ENCODE measurements at regions not wholly inside any gene's neighbourhood (a gene's known extent, or its start where the extent isn't known, plus 50 kb on each side); places are given as distances from the start of the nearest gene placed in this dataset.
"Not testable (repeated sequence)": the region's sequence is repeated elsewhere in the genome, so short reads cannot be mapped to it uniquely, and the experiment has no call there.

DNA sequence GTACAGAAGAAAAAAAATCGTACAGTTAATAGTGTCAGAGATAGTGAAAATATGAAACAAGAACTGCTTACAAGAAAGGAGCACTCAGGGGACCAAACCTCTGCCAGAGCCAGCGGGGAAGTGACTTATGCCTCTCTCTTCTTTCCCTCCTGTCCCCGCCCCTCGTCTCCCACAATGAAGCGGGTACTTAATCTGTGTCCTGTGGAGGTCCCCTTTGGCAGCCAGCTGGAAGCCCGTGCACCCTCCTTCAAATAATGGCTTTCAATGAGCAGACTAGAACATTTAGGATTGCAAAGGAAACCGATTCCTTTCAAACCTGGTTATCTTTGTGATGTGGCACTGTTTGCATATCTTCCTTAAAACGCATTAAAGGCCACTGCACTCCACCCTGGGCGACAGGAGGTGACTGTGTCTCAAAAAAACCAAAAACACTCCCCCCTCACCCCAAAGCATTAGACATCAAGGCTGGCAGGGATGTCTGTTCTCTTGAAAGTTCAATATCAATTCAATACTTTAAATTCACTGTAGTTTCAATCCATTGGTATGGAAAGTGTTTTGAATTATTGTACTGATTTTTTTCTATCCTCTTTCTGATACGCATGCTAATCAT, 51.7 kb downstream of the PPIAL4C start:
- not testable (repeated sequence) for DNase-seq

- DNase-seq = peak; percentile 89 to 92
Measured at GRCh38 chr1:149636286-149637122, 52.9 kb downstream of the PPIAL4C start.

GRCh38 chr1:149638481-149638880, 54.8 kb downstream of the PPIAL4C start:
- not testable (repeated sequence) for DNase-seq

DNA sequence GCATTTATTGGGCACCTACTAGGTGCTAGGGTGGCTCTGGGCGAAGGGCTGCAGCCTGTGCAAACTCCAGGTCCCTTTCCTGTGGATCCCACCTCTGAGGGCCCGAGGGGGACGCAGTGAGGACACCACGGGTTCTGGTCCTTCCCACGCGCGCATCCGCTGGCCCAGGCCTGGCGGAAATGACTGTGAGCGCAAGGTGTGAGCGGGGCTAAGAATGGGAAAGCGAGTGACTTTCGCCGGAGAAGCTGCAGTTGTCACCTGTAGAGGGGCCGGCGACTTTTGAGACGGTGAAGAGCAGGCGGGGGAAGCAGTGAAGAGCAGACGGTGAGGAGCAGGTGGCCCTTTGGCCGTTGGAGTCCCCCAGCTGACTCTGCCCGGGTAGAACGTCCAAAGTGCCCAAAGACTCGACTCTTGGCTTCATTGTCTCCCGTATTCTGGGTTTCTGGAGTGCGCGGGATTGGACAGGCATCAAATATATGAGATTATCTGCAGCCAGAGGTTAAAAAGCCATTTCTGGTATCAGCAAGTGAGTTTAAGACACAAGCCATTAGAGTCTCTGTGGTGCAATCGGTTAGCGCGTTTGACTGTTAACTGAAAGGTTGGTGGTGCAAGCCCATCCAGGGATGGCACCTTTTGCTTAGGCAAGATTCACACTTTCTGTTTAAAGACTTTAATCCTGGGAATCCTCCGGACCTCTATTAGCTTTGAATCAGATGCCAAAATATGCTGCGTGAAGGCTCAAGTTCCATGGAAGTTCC, 55.4 kb downstream of the PPIAL4C start:
- not testable (repeated sequence) for DNase-seq

DNA sequence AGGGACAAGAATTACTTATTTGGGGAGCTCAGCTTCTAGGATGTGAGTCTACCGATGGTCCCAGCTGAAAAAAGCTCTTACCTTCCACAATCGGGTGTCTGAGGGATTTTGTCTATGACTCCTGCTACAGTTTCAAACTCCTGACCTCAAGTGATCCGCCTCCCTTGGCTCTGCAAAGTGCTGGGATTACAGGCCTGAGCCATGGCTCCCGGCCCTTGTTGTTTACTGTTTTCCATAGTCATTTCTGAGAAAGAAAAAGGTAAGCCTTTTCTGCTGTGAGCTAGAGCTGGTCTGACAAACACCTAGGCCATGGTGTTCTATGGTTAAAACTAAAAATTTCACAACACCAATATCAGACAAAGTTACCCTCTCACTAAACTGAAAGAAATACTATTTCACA, 57.5 kb downstream of the PPIAL4C start:
- not testable (repeated sequence) for DNase-seq

DNA sequence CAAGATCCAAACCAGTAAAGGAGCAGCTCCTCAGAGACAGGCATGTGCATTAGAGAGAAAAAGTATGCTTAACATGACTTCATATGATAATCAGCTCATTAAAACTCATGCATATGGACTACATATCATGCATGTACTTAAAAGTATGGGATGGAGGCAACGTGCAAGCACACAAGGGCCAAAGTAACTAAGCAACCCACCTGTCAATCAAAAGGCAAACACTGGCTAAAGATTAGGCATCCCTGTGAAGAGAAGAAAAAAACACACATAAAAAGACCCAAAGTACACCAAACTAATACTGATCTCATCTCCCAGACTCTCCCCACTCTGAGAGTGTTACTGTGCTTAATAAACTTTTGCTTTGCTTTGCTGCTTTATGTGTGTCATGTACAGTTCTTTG, 61.2 kb downstream of the PPIAL4C start:
- not testable (repeated sequence) for DNase-seq

- peak in 1 of 2 experiments; percentile 34 for DNase-seq
Measured at GRCh38 chr1:149646360-149647017, 62.8 kb downstream of the PPIAL4C start.

DNA sequence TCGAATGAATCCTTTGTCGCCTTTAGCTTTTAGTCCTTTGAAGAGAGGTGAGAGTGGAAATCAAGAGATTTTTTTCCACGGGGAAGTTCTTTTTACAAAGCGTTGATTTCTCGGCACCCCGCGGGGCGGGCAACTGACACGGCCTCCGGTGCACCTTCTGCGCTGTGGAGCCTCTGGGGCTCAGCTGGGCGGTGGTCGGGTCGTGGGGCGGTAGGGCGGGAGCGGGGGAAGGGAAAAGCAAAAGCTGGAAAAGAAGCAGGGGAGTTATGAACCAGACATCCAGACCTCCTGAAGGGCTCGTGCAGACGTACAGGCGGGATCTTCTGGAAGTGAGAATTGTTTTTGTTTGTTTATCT, 63.3 kb downstream of the PPIAL4C start:
- not testable (repeated sequence) for DNase-seq

DNA sequence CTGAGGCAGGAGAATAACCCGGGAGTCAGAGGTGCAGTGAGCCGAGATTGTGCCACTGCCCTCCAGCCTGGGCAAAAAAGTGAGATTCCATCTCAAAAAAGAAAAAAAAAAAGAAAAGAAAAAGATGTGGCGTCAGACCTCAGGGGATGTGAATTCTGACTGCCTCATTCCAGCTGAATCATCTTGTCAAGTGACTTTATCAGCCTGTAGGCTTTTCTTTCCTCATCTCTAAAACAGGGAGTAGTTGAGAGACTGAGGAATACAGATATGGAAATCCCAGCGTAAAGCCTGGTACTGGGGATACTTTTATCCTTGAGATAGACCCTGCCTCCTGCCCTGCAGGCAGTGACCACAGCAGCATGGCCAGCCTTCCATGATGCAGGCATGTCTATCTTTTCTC, 74.1 kb downstream of the PPIAL4C start:
- not testable (repeated sequence) for DNase-seq

- not testable (repeated sequence) for DNase-seq
Measured at GRCh38 chr1:149658175-149658574, 74.5 kb downstream of the PPIAL4C start.

DNA sequence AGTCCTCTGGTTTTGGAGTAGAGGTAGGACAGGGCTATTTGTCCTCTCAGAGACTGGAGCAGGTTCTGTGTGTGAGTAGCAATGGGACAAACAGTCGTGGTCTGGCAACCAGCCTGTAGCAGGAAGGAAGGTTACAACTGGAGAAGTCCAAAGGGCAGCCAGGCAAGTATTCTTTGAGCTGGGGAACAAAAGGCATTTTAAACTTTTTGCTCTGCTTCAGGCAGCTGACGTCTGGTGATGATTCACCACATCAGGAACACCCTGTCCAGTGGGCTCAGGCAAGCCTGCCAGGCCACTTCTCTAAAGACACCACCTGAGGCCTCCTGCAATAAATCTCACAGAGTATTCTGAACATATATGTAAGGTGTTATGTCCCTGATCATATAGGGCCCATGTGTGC, 81.0 kb downstream of the PPIAL4C start:
- DNase-seq = not testable (repeated sequence)

GRCh38 chr1:149665033-149665432, 81.4 kb downstream of the PPIAL4C start:
- not testable (repeated sequence) for DNase-seq

DNA sequence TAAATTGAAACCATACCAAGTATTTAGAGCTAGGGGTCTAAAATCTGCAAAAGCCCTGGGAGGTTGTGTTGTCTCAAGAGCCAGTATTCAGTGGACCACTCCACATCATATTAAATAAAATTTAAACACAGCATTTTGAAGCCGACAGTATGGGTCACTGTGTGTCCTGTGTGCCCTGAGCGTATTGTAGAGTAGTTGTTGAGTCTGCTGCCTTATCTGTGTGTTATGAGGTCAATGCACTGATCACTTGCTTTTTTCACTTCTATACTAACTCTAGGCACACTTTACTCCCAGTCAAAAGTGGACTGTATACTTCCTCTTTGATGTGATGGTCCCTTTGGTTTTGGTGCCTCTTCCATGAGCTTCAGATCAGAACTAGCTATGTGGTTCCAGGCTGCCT, 81.9 kb downstream of the PPIAL4C start:
- not testable (repeated sequence) for DNase-seq

- DNase-seq = not testable (repeated sequence)
Measured at GRCh38 chr1:149673231-149673909, 89.7 kb downstream of the PPIAL4C start.

- not testable (repeated sequence) for DNase-seq
Measured at GRCh38 chr1:149674921-149675320, 91.3 kb downstream of the PPIAL4C start.

DNA sequence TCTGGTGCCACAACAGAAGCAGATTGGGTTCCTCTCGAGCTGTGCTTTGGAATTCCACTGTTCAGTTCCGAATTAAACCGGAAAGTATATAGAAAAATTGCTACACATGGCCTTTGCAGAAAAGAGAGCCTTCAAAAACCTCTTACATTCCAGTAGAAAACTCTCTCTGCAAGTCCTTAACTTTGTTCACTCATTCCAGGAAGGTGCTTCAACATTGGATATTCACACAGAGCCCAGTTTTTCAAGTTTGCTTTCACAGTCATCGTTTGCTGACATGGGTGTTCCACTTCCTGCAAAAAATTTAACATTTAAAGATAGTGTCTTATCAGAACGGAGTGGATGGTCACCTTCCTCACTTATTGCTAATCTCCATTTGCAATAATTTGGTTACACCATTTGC, 93.7 kb downstream of the PPIAL4C start:
- not testable (repeated sequence) for DNase-seq

DNA sequence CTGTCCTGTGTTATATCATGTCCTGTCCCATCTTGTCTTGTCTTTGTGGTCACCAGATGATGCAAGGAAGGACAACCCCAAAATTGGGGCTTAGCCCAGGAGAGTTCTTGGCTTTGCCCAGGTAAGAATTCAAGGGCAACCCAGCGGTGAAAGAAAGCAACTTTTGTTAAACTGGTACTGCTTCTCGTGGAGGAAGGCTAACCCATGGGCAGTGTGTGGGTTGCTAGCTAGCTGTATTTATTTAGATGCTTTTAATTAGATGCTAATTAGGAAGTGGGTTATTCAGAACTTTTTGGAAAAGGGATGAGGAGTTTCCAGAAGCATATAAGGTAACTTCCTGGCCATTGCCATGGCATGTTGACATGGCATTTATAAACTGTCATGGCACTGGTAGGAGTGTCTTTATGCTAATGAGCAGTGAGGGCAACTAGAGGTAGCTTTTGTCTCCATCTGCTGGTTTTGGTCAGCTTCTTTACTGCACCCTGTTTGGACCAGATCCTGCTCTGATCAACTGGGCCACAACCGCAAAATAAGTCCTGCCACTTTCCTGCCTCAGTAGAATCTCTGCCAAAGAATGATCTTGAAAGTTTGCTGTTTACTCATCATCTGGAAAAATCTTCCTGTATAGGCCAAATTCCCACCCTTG, 95.8 kb upstream of the FCGR1A start:
- not testable (repeated sequence) for DNase-seq

DNA sequence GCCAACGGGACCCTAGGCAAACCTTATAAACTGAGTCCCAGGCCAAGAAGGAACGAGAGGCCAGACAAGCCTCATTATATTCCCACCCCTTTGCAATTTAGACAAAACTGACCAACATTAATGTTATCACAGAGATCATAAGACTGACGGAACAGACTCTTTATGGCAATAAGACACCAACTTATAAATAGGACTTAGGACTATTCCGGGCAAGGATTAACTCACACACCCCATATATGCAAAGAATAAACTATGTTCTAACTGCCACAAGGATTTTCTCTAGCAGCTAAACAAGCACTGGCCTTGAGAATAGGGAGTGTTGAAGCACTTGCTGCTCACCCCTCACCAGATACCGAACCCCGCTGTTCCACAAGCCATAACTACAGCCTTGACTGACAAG, 91.1 kb upstream of the FCGR1A start:
- not testable (repeated sequence) for DNase-seq

GRCh38 chr1:149692804-149693539, 89.5 kb upstream of the FCGR1A start:
- not testable (repeated sequence) for DNase-seq

DNA sequence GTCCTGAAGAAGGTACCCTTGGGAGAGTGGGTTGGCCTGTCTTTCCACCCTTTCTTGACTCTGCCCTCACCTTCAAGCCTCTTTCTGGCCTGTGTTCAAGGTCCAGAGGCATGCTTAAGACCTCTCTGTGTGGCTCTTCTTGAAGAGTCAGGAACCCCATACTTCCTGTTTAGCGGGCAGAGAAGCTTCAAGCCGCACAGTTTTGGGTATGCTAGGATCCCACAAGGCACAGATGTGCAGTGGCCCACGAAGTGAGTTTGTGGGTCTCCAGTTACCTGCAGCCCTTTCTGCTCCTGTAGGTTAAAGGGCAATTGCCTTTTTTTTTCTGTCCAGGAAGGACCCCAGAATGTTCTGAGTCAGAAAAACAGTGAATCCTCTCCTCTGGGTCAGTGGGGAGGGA, 87.4 kb upstream of the FCGR1A start:
- DNase-seq = not testable (repeated sequence)

DNA sequence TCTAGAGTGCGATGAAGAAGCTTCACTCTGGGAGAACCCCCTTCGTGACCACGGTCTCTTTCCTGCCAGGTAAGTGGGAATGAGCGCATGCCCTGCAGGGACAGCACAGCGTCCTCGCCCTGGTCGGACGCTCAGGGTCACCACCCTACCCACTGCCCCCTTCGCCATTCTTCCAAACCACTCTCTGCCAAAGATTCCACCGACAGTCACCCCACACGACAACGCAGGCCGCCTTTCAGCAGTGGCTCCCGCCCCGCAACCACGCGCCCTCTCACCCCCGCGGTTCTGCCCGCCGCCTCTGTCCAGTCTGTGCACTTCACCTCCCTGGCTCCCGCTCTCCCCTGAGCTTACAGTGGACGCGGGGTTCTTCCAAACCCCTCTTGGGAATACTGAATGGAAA, 82.3 kb upstream of the FCGR1A start:
- not testable (repeated sequence) for DNase-seq
